Activated naive CD4-positive, alpha-beta T cell treated with anti-CD3 and anti-CD28 coated beads for 36 hours (primary cell): ENCODE measurements at regions not wholly inside any gene's neighbourhood (a gene's known extent, or its start where the extent isn't known, plus 50 kb on each side); places are given as distances from the start of the nearest gene placed in this dataset.

Source experiments
- CTCF ChIA-PET: fragments of 350-600 bp; sonication (Branson Sonifier 250); formaldehyde crosslinking; loops from one replicate; lab custom pipeline; 2021; ENCODE audit warnings: antibody characterized with exemption; lab: Charles Lee
- DNase-seq: peaks from one replicate; pipeline ENCODE4 v3.0.0-alpha.2; 2020
- H3K27ac Mint-ChIP-seq: one replicate; pipeline ENCODE4 v1.8.0; 2021; ENCODE audit warnings: mild to moderate bottlenecking, mixed read lengths
- H3K27me3 Mint-ChIP-seq: one replicate; pipeline ENCODE4 v1.8.0; 2021; ENCODE audit warnings: low read depth, mixed read lengths
- H3K36me3 Mint-ChIP-seq: one replicate; pipeline ENCODE4 v1.8.0; 2021; ENCODE audit warnings: low read depth, mixed read lengths
- H3K4me1 Mint-ChIP-seq: one replicate; pipeline ENCODE4 v1.8.0; 2021; ENCODE audit warnings: low read depth, mixed read lengths
- H3K4me3 Mint-ChIP-seq: one replicate; pipeline ENCODE4 v1.8.0; 2021; ENCODE audit warnings: mild to moderate bottlenecking, moderate library complexity, mixed read lengths
- H3K9me3 Mint-ChIP-seq: one replicate; pipeline ENCODE4 v1.8.0; 2021; ENCODE audit warnings: mixed read lengths
- intact Hi-C: fragments of 100-400 bp; cut with micrococcal nuclease; formaldehyde crosslinking; loops from one replicate; pipeline ENCODE4 v1.15.1; 2023

- Mint-ChIP-seq H3K9me3 (no peaks in the 10 kb centered on the region), H3K4me3 (no peak overlapping the region), H3K4me1 (peaks cover 68% of the 10 kb centered on the region), H3K27me3 (peaks cover 11% of the 10 kb centered on the region), H3K36me3 (no peaks in the 10 kb centered on the region), H3K27ac (peak overlapping the region; percentile 54)
- no peak for DNase-seq
- CTCF ChIA-PET, result no interaction called here
- intact Hi-C loops, result loop anchor here (5.0 to 10.0 kb wide), 5 partner anchors 350 to 1937 kb away; partner anchors contain the start of genes ARHGAP17, EARS2, LCMT1 and UBFD1
Observed at GRCh38 chr16:24667244-24667764, 62.1 kb upstream of the TNRC6A start.

GRCh38 chr16:24668481-24669061 is 60.9 kb upstream of the TNRC6A start:
- CTCF ChIA-PET, result no interaction called here
- peaks cover 56% of the 10 kb centered on the region for H3K4me1 Mint-ChIP-seq
- DNase-seq, result peak; percentile 83

GRCh38 chr16:24670623-24671454 is 58.6 kb upstream of the TNRC6A start:
- intact Hi-C loops, result no loop called here
- Mint-ChIP-seq H3K27me3 (peaks cover 13% of the 10 kb centered on the region), H3K4me3 (peak overlapping the region; percentile 2), H3K4me1 (peaks cover 43% of the 10 kb centered on the region), H3K27ac (peak overlapping the region; percentile 22), H3K9me3 (no peaks in the 10 kb centered on the region), H3K36me3 (no peaks in the 10 kb centered on the region)
- CTCF ChIA-PET, result interaction anchor here (0.6 kb wide), 1 partner anchor 142 kb away, joined by 3 read pairs; no protein-coding TSS in a partner anchor
- DNase-seq, result peak; percentile 62

More at GRCh38 chr16:24668481-24669061, 60.9 kb upstream of the TNRC6A start:
- intact Hi-C loops, result loop anchor here (1.0 to 10.0 kb wide), 13 partner anchors 54 to 1936 kb away; partner anchors contain the start of genes ARHGAP17, EARS2, LCMT1 and UBFD1
- no peaks in the 10 kb centered on the region for H3K9me3 Mint-ChIP-seq
- H3K36me3 Mint-ChIP-seq, result no peaks in the 10 kb centered on the region
- H3K27me3 Mint-ChIP-seq, result peaks cover 13% of the 10 kb centered on the region
- H3K27ac Mint-ChIP-seq, result peak overlapping the region; percentile 94
- H3K4me3 Mint-ChIP-seq, result peak overlapping the region; percentile 37

- peaks cover 13% of the 10 kb centered on the region for H3K27me3 Mint-ChIP-seq
- no peak overlapping the region for H3K4me3 Mint-ChIP-seq
- DNase-seq, result no peak
- intact Hi-C loops, result no loop called here
- peaks cover 42% of the 10 kb centered on the region for H3K4me1 Mint-ChIP-seq
- CTCF ChIA-PET, result no interaction called here
- H3K27ac Mint-ChIP-seq, result no peak overlapping the region
- no peaks in the 10 kb centered on the region for H3K9me3 Mint-ChIP-seq
- no peaks in the 10 kb centered on the region for H3K36me3 Mint-ChIP-seq
Observed at GRCh38 chr16:24671455-24671954, 57.9 kb upstream of the TNRC6A start.

- H3K36me3 Mint-ChIP-seq, result no peaks in the 10 kb centered on the region
- H3K27me3 Mint-ChIP-seq, result peaks cover 17% of the 10 kb centered on the region
- no peak for DNase-seq
- H3K27ac Mint-ChIP-seq, result no peak overlapping the region
- intact Hi-C loops, result no loop called here
- H3K9me3 Mint-ChIP-seq, result no peaks in the 10 kb centered on the region
- CTCF ChIA-PET, result no interaction called here
- no peak overlapping the region for H3K4me3 Mint-ChIP-seq
- H3K4me1 Mint-ChIP-seq, result peaks cover 31% of the 10 kb centered on the region
Observed at GRCh38 chr16:24673155-24673554, 56.3 kb upstream of the TNRC6A start.

- peaks cover 14% of the 10 kb centered on the region for H3K4me1 Mint-ChIP-seq
- intact Hi-C loops, result no loop called here
- no peaks in the 10 kb centered on the region for H3K9me3 Mint-ChIP-seq
- no peaks in the 10 kb centered on the region for H3K36me3 Mint-ChIP-seq
- H3K4me3 Mint-ChIP-seq, result no peak overlapping the region
- H3K27ac Mint-ChIP-seq, result no peak overlapping the region
- CTCF ChIA-PET, result interaction anchor here (0.7 to 1.3 kb wide), 2 partner anchors 46 to 95 kb away, joined by 3 to 4 read pairs; no protein-coding TSS in a partner anchor
- no peak for DNase-seq
- peaks cover 17% of the 10 kb centered on the region for H3K27me3 Mint-ChIP-seq
Observed at GRCh38 chr16:24674877-24675276, 54.6 kb upstream of the TNRC6A start.

GRCh38 chr16:24677388-24677787 is 52.1 kb upstream of the TNRC6A start:
- no peak overlapping the region for H3K27ac Mint-ChIP-seq
- no peak overlapping the region for H3K4me3 Mint-ChIP-seq

More at GRCh38 chr16:24677388-24677787, 52.1 kb upstream of the TNRC6A start:
- DNase-seq, result no peak
- H3K4me1 Mint-ChIP-seq, result no peaks in the 10 kb centered on the region
- H3K9me3 Mint-ChIP-seq, result no peaks in the 10 kb centered on the region
- intact Hi-C loops, result no loop called here
- CTCF ChIA-PET, result interaction anchor here (0.6 kb wide), 2 partner anchors 27 to 32 kb away, joined by 3 to 4 read pairs; no protein-coding TSS in a partner anchor
- no peaks in the 10 kb centered on the region for H3K36me3 Mint-ChIP-seq
- H3K27me3 Mint-ChIP-seq, result peaks cover 8% of the 10 kb centered on the region
